ENCODE measurements at regions not wholly inside any gene's neighbourhood (a gene's known extent, or its start where the extent isn't known, plus 50 kb on each side); places are given as distances from the start of the nearest gene placed in this dataset.

DNA sequence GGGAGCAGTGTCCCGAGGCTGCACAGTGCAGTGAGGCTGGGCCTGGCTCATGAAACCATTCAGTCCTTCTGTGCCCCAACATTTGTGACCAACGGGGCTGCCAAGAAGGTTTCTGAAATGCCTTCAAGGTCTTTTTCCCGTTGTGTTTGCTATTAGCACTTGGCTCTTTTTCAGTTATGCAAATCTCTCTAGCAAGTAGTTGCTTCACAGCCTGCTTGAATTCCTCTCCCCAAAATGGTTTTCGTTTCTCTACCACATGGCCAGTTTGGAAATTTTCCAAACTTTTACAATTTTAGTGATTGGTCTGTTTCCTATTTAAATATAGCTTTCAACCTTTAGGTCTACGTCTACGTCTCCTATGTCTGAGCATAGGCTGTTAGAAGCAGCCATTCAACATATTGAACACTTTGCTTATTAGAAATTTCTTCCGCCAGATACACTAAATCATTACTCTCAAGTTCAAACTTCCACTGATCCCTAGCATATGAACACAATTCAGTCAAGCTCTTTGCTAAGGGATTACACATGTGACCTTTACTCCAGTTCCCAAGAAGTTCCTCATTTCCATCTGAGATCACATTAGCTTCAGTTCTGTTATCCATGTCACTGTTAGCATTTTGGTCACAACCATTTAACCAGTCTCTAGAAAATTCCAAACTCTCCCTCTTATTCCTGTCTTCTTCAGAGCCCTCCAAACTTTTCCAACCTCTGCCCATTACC is 901.8 kb downstream of the GLUD2 start:
- TF ChIP-seq CTCF (IDR thresholded peaks at IDR 0.05): no peak

GRCh38 chrX:121958886-121959285 is 911.5 kb downstream of the GLUD2 start:
- no peak for TF ChIP-seq CTCF (IDR thresholded peaks at IDR 0.05)
- H3K27me3 Mint-ChIP-seq (ENCODE audit: insufficient read depth): no peaks in the 10 kb centered on the region
- peak; percentile 0 for DNase-seq

More for the DNA sequence above, 901.8 kb downstream of the GLUD2 start:
- DNase-seq: no peak
- Mint-ChIP-seq H3K27me3 (ENCODE audit: insufficient read depth) (no peaks in the 10 kb centered on the region), H3K4me1 (ENCODE audit: low read depth) (no peaks in the 10 kb centered on the region), H3K27ac (no peak overlapping the region), H3K4me3 (no peak overlapping the region), H3K9me3 (peaks cover 5% of the 10 kb centered on the region; the same call in 1 of the 2 replicates), H3K36me3 (ENCODE audit: low read depth) (no peaks in the 10 kb centered on the region)

GRCh38 chrX:121975671-121976070 is 928.3 kb downstream of the GLUD2 start:
- H3K4me1 Mint-ChIP-seq (ENCODE audit: low read depth): peaks cover 12% of the 10 kb centered on the region
- no peaks in the 10 kb centered on the region for H3K27me3 Mint-ChIP-seq (ENCODE audit: insufficient read depth)
- H3K27ac Mint-ChIP-seq: peak overlapping the region; percentile 60
- TF ChIP-seq CTCF (IDR thresholded peaks at IDR 0.05): no peak
- 0 out of 2 replicates have a peak, but pooled peaks cover 4% of the 10 kb centered on the region for H3K9me3 Mint-ChIP-seq
- no peaks in the 10 kb centered on the region for H3K36me3 Mint-ChIP-seq (ENCODE audit: low read depth)
- peak; percentile 5 for DNase-seq
- H3K4me3 Mint-ChIP-seq: no peak overlapping the region

More at GRCh38 chrX:121958886-121959285, 911.5 kb downstream of the GLUD2 start:
- Mint-ChIP-seq H3K4me3 (no peak overlapping the region), H3K4me1 (ENCODE audit: low read depth) (peaks cover 17% of the 10 kb centered on the region), H3K27ac (peak overlapping the region; percentile 64), H3K36me3 (ENCODE audit: low read depth) (peaks cover 4% of the 10 kb centered on the region; the same call in 1 of the 2 replicates), H3K9me3 (peaks cover 9% of the 10 kb centered on the region)

DNA sequence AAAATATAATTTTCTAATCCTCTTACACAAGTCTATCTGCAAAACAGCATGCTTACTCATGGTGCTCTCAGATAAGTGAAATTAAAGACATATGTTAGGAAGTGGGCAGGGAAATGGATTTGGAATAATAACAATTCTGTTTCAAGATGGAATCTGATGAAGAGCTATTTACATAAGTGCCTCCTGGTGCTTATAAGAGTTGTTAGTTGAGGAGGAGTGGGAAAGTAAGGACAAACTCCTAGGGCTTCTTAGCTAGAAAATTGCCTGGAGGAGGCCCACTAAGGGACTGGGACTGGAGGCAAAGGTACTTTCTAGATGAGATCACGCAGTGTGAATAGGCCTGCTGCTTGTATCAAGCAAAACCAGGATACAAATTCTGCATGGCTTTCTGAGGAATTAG is 939.8 kb downstream of the GLUD2 start:
- peak; percentile 44 for DNase-seq

DNA sequence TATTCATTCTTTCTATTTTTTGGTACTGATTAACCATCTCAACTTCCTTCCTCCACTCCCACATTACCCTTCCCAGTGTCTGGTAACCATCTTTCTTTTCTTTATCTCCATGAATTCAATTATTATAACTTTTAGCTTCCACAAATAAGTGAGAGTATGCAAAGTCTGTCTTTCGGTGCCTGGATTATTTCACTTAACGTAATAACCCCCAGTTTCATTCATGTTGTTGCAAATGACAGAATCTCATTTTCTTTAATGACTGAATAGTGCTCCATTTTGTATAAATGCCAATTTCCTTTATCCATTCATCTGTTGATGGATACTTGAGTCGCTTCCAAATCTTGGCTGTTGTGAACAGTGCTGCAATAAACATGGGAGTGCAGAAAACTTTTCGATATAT is 940.4 kb downstream of the GLUD2 start:
- no peak for TF ChIP-seq CTCF (IDR thresholded peaks at IDR 0.05)
- Mint-ChIP-seq H3K36me3 (ENCODE audit: low read depth) (0 out of 2 replicates have a peak, but pooled peaks cover 10% of the 10 kb centered on the region), H3K27ac (no peak overlapping the region; the same call in 1 of the 2 replicates), H3K9me3 (peaks cover 4% of the 10 kb centered on the region; the same call in 1 of the 2 replicates), H3K4me3 (no peak overlapping the region; the same call in 1 of the 2 replicates), H3K27me3 (ENCODE audit: insufficient read depth) (no peaks in the 10 kb centered on the region), H3K4me1 (ENCODE audit: low read depth) (peaks cover 20% of the 10 kb centered on the region)
- no peak for DNase-seq

More for the DNA sequence above, 939.8 kb downstream of the GLUD2 start:
- Mint-ChIP-seq H3K36me3 (ENCODE audit: low read depth) (0 out of 2 replicates have a peak, but pooled peaks cover 10% of the 10 kb centered on the region), H3K4me3 (0 out of 2 replicates have a peak overlapping the region, but pooled peaks have one; percentile 6), H3K27ac (peak overlapping the region; percentile 80), H3K4me1 (ENCODE audit: low read depth) (peaks cover 20% of the 10 kb centered on the region), H3K27me3 (ENCODE audit: insufficient read depth) (no peaks in the 10 kb centered on the region), H3K9me3 (peaks cover 4% of the 10 kb centered on the region; the same call in 1 of the 2 replicates)
- no peak for TF ChIP-seq CTCF (IDR thresholded peaks at IDR 0.05)
